ENCODE measurements at regions not wholly inside any gene's neighbourhood (a gene's known extent, or its start where the extent isn't known, plus 50 kb on each side); places are given as distances from the start of the nearest gene placed in this dataset.
"Not testable (repeated sequence)": the region's sequence is repeated elsewhere in the genome, so short reads cannot be mapped to it uniquely, and the experiment has no call there.

GRCh38 chr2:595141-595815 is 81.9 kb downstream of the TMEM18 start:
- no peak for DNase-seq (ENCODE audit: low read depth)

GRCh38 chr2:594297-594949 is 82.8 kb downstream of the TMEM18 start:
- DNase-seq (ENCODE audit: low read depth), result no peak

- no peak for DNase-seq (ENCODE audit: low read depth)
Measured at GRCh38 chr2:593356-594026, 83.7 kb downstream of the TMEM18 start.

GRCh38 chr2:592737-593136 is 84.5 kb downstream of the TMEM18 start:
- DNase-seq (ENCODE audit: low read depth), result no peak

- DNase-seq (ENCODE audit: low read depth), result no peak
Measured at GRCh38 chr2:590214-591175, 86.7 kb downstream of the TMEM18 start.

- no peak for DNase-seq (ENCODE audit: low read depth)
Measured at GRCh38 chr2:589281-590130, 87.7 kb downstream of the TMEM18 start.

- DNase-seq (ENCODE audit: low read depth), result no peak
Measured at GRCh38 chr2:588074-588645, 89.0 kb downstream of the TMEM18 start.

- DNase-seq (ENCODE audit: low read depth), result no peak
Measured at GRCh38 chr2:587087-587960, 89.9 kb downstream of the TMEM18 start.

- no peak for DNase-seq (ENCODE audit: low read depth)
Measured at GRCh38 chr2:586641-587076, 90.5 kb downstream of the TMEM18 start.

GRCh38 chr2:584863-585823 is 92.1 kb downstream of the TMEM18 start:
- peak; percentile 6 for DNase-seq (ENCODE audit: low read depth)

- no peak for DNase-seq (ENCODE audit: low read depth)
Measured at GRCh38 chr2:583666-584065, 93.5 kb downstream of the TMEM18 start.

- no peak for DNase-seq (ENCODE audit: low read depth)
Measured at GRCh38 chr2:582792-583528, 94.2 kb downstream of the TMEM18 start.

- DNase-seq (ENCODE audit: low read depth), result not testable (repeated sequence)
Measured at GRCh38 chr2:582289-582688, 94.9 kb downstream of the TMEM18 start.

GRCh38 chr2:579961-580360 is 97.2 kb downstream of the TMEM18 start:
- DNase-seq (ENCODE audit: low read depth), result no peak

- DNase-seq (ENCODE audit: low read depth), result no peak
Measured at GRCh38 chr2:579351-579886, 97.8 kb downstream of the TMEM18 start.

- no peak for DNase-seq (ENCODE audit: low read depth)
Measured at GRCh38 chr2:576292-576691, 100.9 kb downstream of the TMEM18 start.

GRCh38 chr2:575727-576236 is 101.4 kb downstream of the TMEM18 start:
- no peak for DNase-seq (ENCODE audit: low read depth)

Measured in stimulated activated CD8-positive, alpha-beta memory T cell treated with anti-CD3 and anti-CD28 coated beads, Interleukin-7, amount 100 ng/mL, for 24 hours (primary cell).